Fibroblast of lung (primary cell): ENCODE measurements at regions not wholly inside any gene's neighbourhood (a gene's known extent, or its start where the extent isn't known, plus 50 kb on each side); places are given as distances from the start of the nearest gene placed in this dataset.

Source experiments
- EZH2 ChIP-seq: IDR thresholded peaks from 2 replicates; pipeline ENCODE4 v1.5.1; 2012; ENCODE audit warnings: low read length, control low read depth, mild to moderate bottlenecking; ENCODE audit errors: missing control alignments
- TF ChIP-seq, protein P1 (sequence below), 2 donors: IDR thresholded peaks in 1 of 2; conservative IDR thresholded peaks in 1 of 2; 1 replicate in 1 of 2; 2 replicates in 1 of 2; pipeline ENCODE4 v1.5.1; 2011 to 2012; ENCODE audit warnings: low read length in 2 of 2, control low read depth in 1 of 2, inconsistent platforms in 1 of 2, low read depth in 1 of 2, mild to moderate bottlenecking in 1 of 2

- TF ChIP-seq, protein P1, sequence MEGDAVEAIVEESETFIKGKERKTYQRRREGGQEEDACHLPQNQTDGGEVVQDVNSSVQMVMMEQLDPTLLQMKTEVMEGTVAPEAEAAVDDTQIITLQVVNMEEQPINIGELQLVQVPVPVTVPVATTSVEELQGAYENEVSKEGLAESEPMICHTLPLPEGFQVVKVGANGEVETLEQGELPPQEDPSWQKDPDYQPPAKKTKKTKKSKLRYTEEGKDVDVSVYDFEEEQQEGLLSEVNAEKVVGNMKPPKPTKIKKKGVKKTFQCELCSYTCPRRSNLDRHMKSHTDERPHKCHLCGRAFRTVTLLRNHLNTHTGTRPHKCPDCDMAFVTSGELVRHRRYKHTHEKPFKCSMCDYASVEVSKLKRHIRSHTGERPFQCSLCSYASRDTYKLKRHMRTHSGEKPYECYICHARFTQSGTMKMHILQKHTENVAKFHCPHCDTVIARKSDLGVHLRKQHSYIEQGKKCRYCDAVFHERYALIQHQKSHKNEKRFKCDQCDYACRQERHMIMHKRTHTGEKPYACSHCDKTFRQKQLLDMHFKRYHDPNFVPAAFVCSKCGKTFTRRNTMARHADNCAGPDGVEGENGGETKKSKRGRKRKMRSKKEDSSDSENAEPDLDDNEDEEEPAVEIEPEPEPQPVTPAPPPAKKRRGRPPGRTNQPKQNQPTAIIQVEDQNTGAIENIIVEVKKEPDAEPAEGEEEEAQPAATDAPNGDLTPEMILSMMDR (conservative IDR thresholded peaks at IDR 0.05 in 1 of 2, IDR thresholded peaks at IDR 0.05 in 1 of 2; ENCODE audit: low read depth in 1 of 2, low read length in 2 of 2) = no peak
- TF ChIP-seq EZH2 = no peak
Observed at GRCh38 chr3:147237991-147238390, 168.4 kb downstream of the ZIC4 start.
